DMS79 (cell line): ENCODE measurements at regions not wholly inside any gene's neighbourhood (a gene's known extent, or its start where the extent isn't known, plus 50 kb on each side); places are given as distances from the start of the nearest gene placed in this dataset.
A peak's percentile ranks its signal among the peaks of the same experiment; 100 is the strongest.

Experiments used
- DNase-seq: peaks from one replicate; lab custom pipeline; 2025; lab: John Stamatoyannopoulos, UW

- no peak for DNase-seq
Observed at GRCh38 chr4:12861422-12861821, 622.7 kb downstream of the RAB28 start.

GRCh38 chr4:12852338-12853307 lies 631.5 kb downstream of the RAB28 start:
- DNase-seq = peak; percentile 26

- no peak for DNase-seq
Observed at GRCh38 chr4:12846368-12846767, 637.8 kb downstream of the RAB28 start.

- DNase-seq = no peak
Observed at GRCh38 chr4:12844141-12844540, 640.0 kb downstream of the RAB28 start.

- no peak for DNase-seq
Observed at GRCh38 chr4:12827966-12828365, 656.2 kb downstream of the RAB28 start.

- DNase-seq = no peak
Observed at GRCh38 chr4:12791536-12791935, 692.6 kb downstream of the RAB28 start.

- no peak for DNase-seq
Observed at GRCh38 chr4:12787261-12787660, 696.9 kb downstream of the RAB28 start.

- no peak for DNase-seq
Observed at GRCh38 chr4:12778706-12779105, 705.4 kb downstream of the RAB28 start.

GRCh38 chr4:12778191-12778590 lies 705.9 kb downstream of the RAB28 start:
- no peak for DNase-seq

GRCh38 chr4:12770351-12770750 lies 713.8 kb downstream of the RAB28 start:
- DNase-seq = peak; percentile 1

- DNase-seq = no peak
Observed at GRCh38 chr4:12761694-12762093, 722.4 kb downstream of the RAB28 start.

- no peak for DNase-seq
Observed at GRCh38 chr4:12747154-12747553, 737.0 kb downstream of the RAB28 start.

GRCh38 chr4:12746221-12746620 lies 737.9 kb downstream of the RAB28 start:
- no peak for DNase-seq

GRCh38 chr4:12734586-12734985 lies 749.6 kb downstream of the RAB28 start:
- no peak for DNase-seq

GRCh38 chr4:12729384-12729783 lies 754.8 kb downstream of the RAB28 start:
- no peak for DNase-seq

- DNase-seq = no peak
Observed at GRCh38 chr4:12724510-12724909, 759.6 kb downstream of the RAB28 start.

- DNase-seq = no peak
Observed at GRCh38 chr4:12723849-12724447, 760.2 kb downstream of the RAB28 start.

- DNase-seq = no peak
Observed at GRCh38 chr4:12716896-12717295, 767.2 kb downstream of the RAB28 start.

- DNase-seq = no peak
Observed at GRCh38 chr4:12712648-12713339, 771.3 kb downstream of the RAB28 start.

GRCh38 chr4:12707381-12708175 lies 776.6 kb downstream of the RAB28 start:
- no peak for DNase-seq

- no peak for DNase-seq
Observed at GRCh38 chr4:12703036-12703435, 781.1 kb downstream of the RAB28 start.

GRCh38 chr4:12701384-12701783 lies 782.8 kb downstream of the RAB28 start:
- no peak for DNase-seq
